ENCODE measurements at regions not wholly inside any gene's neighbourhood (a gene's known extent, or its start where the extent isn't known, plus 50 kb on each side); places are given as distances from the start of the nearest gene placed in this dataset.
"Not testable (repeated sequence)": the region's sequence is repeated elsewhere in the genome, so short reads cannot be mapped to it uniquely, and the experiment has no call there.

DNA sequence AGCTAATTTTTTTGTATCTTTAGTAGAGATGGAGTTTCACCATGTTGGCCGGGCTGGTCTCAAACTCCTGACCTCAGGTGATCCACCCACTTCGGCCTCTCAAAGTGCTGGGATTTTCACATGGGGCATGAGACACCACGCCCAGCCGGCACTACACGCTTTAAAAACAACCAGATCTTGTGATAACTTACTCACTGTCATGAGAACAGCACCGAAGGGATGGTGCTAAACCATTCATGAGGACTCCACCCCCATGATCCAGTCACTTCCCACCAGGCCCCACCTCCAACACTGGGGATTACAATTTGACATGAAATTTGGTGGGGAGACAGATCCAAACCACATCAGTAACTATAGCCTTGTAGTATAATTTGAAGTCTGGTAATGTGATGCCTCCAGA lies 67.4 kb upstream of the ZNF169 start:
- not testable (repeated sequence) for DNase-seq

DNA sequence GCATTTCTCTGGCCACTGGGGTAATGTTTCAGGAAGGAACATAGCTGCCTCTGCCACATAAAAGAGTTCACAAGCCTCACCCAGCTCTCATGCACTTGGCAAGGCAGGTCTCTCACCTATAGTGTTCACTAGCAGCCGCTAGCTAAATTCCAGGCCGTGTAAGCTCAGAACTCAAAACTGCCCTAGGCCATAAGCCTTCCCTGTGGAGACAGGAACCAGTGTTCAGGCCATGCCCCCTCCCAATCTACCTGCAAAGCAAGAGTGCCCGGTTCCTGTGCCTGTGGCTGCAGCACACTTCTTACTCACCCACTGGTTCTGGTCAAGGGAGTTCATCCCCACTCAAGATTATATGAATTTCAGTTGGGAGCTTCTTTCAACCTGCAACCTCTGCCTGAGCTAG lies 60.7 kb upstream of the ZNF169 start:
- no peak for DNase-seq

- DNase-seq, result peak; percentile 12
Observed at GRCh38 chr9:94199776-94200175, 59.3 kb upstream of the ZNF169 start.

GRCh38 chr9:94204174-94204573 lies 54.9 kb upstream of the ZNF169 start:
- DNase-seq, result no peak

GRCh38 chr9:94207781-94208180 lies 51.3 kb upstream of the ZNF169 start:
- no peak for DNase-seq

All from amniotic stem cell (primary cell).